DOHH2 (cell line): ENCODE measurements at regions not wholly inside any gene's neighbourhood (a gene's known extent, or its start where the extent isn't known, plus 50 kb on each side); places are given as distances from the start of the nearest gene placed in this dataset.

Experiments used
- EZH2phosphoT487 ChIP-seq: fragments of 200-600 bp; sonication (generic); IDR thresholded peaks from 2 replicates; pipeline ENCODE4 v1.6.1; 2017; ENCODE audit warnings: borderline replicate concordance, mild to moderate bottlenecking, antibody characterized with exemption, low read length, moderate library complexity, mixed read lengths
- TF ChIP-seq, protein P1 (sequence below): fragments of 200-600 bp; sonication (generic); IDR thresholded peaks from one replicate; pipeline ENCODE4 v1.5.1; 2014; ENCODE audit warnings: antibody characterized with exemption, mild to moderate bottlenecking, low read depth, low read length; ENCODE audit not compliant: poor library complexity, severe bottlenecking

GRCh38 chr2:16385341-16385740 lies 280.3 kb downstream of the CYRIA start:
- TF ChIP-seq, protein P1, sequence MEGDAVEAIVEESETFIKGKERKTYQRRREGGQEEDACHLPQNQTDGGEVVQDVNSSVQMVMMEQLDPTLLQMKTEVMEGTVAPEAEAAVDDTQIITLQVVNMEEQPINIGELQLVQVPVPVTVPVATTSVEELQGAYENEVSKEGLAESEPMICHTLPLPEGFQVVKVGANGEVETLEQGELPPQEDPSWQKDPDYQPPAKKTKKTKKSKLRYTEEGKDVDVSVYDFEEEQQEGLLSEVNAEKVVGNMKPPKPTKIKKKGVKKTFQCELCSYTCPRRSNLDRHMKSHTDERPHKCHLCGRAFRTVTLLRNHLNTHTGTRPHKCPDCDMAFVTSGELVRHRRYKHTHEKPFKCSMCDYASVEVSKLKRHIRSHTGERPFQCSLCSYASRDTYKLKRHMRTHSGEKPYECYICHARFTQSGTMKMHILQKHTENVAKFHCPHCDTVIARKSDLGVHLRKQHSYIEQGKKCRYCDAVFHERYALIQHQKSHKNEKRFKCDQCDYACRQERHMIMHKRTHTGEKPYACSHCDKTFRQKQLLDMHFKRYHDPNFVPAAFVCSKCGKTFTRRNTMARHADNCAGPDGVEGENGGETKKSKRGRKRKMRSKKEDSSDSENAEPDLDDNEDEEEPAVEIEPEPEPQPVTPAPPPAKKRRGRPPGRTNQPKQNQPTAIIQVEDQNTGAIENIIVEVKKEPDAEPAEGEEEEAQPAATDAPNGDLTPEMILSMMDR, result no peak
- no peak for TF ChIP-seq EZH2phosphoT487
